SK-N-SH treated with all-trans-retinoic acid at 6 μM for 48 hours (cell line): ENCODE measurements at regions not wholly inside any gene's neighbourhood (a gene's known extent, or its start where the extent isn't known, plus 50 kb on each side); places are given as distances from the start of the nearest gene placed in this dataset.

Source experiments
- ARNTL ChIP-seq: fragments of 450-650 bp; formaldehyde crosslinking; IDR thresholded peaks from 2 replicates; pipeline ENCODE4 v1.5.0; 2020; ENCODE audit warnings: low read depth, mild to moderate bottlenecking, moderate library complexity, borderline replicate concordance
- CREB5 ChIP-seq: fragments of 250-450 bp; sonication (Bioruptor Pico); IDR thresholded peaks from 2 replicates; pipeline ENCODE4 v1.5.1; 2020; ENCODE audit warnings: low read depth, mild to moderate bottlenecking, moderate library complexity
- CSDC2 ChIP-seq: fragments of 250-450 bp; sonication (Bioruptor Pico); IDR thresholded peaks from 2 replicates; pipeline ENCODE4 v1.5.0; 2020; ENCODE audit warnings: mild to moderate bottlenecking, moderate library complexity
- ZC3H10 ChIP-seq: fragments of 250-450 bp; sonication (Bioruptor Pico); IDR thresholded peaks from 2 replicates; pipeline ENCODE4 v1.5.1; 2021; ENCODE audit warnings: mild to moderate bottlenecking, moderate library complexity
- ZFP30 ChIP-seq: fragments of 450-650 bp; formaldehyde crosslinking; IDR thresholded peaks from 2 replicates; pipeline ENCODE4 v1.5.0; 2022; ENCODE audit warnings: mild to moderate bottlenecking, moderate library complexity
- ZNF565 ChIP-seq: fragments of 450-650 bp; formaldehyde crosslinking; conservative IDR thresholded peaks from 2 replicates; pipeline ENCODE4 v1.5.0; 2020; ENCODE audit warnings: low read depth, mild to moderate bottlenecking, moderate library complexity
- TF ChIP-seq, protein P1 (sequence below): fragments of 250-450 bp; sonication (Bioruptor Pico); IDR thresholded peaks from 2 replicates; pipeline ENCODE4 v1.8.0; 2020; ENCODE audit warnings: mild to moderate bottlenecking, moderate library complexity, borderline replicate concordance

- TF ChIP-seq ZC3H10 (CRISPR knock-in tag) (no peak), ZFP30 (no peak), ARNTL (CRISPR knock-in tag) (no peak), ZNF565 (no peak), CSDC2 (0 out of 2 replicates have a peak, but pooled peaks have one; percentile 38), CREB5 (peak; percentile 76)
- TF ChIP-seq, protein P1, sequence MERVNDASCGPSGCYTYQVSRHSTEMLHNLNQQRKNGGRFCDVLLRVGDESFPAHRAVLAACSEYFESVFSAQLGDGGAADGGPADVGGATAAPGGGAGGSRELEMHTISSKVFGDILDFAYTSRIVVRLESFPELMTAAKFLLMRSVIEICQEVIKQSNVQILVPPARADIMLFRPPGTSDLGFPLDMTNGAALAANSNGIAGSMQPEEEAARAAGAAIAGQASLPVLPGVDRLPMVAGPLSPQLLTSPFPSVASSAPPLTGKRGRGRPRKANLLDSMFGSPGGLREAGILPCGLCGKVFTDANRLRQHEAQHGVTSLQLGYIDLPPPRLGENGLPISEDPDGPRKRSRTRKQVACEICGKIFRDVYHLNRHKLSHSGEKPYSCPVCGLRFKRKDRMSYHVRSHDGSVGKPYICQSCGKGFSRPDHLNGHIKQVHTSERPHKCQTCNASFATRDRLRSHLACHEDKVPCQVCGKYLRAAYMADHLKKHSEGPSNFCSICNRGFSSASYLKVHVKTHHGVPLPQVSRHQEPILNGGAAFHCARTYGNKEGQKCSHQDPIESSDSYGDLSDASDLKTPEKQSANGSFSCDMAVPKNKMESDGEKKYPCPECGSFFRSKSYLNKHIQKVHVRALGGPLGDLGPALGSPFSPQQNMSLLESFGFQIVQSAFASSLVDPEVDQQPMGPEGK: no peak; the same call in 1 of the 2 replicates
These were observed 55.7 kb upstream of the TMEM229A start for GRCh38 chr7:124088590-124088989.
